ENCODE measurements at regions not wholly inside any gene's neighbourhood (a gene's known extent, or its start where the extent isn't known, plus 50 kb on each side); places are given as distances from the start of the nearest gene placed in this dataset.
A peak's percentile ranks its signal among the peaks of the same experiment; 100 is the strongest.
"Not testable (repeated sequence)": the region's sequence is repeated elsewhere in the genome, so short reads cannot be mapped to it uniquely, and the experiment has no call there.

DNA sequence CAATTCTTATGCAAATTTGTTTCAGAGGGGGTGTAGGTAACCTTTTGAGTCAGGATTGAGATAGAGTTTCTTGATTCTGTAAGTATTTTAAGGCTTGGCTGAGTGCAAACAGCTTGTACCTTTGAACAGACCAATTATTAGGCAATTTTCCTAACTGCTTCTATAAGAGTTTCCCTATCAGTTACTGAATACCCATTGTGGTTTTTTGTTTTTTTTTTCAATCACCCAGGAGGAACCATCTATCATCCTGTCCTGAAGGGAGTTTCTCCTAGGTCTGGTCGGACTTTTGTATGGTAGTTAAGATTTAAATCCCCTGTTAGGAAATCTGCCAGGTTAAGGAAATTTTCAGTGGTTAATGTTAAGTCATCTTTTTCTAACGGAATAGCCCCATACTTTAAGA is 319.4 kb upstream of the SLC39A10 start:
- DNase-seq = no peak

DNA sequence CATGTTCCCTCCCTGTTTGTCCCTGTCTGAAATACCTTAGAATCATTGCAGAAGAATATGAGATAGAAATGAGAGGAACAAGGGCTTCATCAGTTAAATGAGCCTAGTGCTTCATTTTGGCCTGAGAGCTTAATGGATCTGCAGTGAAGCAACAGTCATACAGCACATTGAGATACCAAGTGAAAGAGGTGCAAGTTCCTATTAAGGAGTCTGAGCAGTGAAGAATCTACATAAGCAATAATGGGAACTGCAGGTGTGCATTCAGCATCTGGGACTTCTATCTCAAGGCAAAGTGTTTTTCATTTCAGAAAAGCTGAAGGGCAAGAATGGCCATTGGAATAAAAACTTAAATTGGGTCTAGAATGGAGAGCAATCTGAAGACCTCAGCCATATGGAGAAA is 323.2 kb upstream of the SLC39A10 start:
- no peak for DNase-seq

- no peak for DNase-seq
Measured at GRCh38 chr2:195331966-195332365, 325.1 kb upstream of the SLC39A10 start.

- no peak for DNase-seq
Measured at GRCh38 chr2:195331129-195331528, 325.9 kb upstream of the SLC39A10 start.

DNA sequence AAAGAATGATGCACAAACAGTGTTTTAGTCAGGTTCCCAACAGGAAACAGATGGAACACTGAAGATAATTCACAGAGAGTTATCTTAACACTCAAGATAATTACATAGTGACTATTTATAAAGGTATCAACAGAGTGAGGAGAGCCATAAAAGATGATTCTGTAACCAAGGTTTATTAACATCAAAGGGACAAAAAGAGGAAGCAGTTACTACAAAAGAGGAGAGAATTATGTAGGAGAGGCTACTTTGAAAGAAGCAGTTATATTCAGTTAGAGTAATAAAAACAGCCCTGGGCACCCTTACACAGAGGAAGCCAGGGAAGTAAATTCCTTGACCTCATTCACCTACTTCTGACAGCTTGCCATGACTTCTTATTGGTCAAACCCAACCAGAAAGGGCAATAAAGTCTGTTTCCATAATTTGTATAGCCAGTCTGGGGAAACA is 326.5 kb upstream of the SLC39A10 start:
- no peak for DNase-seq

DNA sequence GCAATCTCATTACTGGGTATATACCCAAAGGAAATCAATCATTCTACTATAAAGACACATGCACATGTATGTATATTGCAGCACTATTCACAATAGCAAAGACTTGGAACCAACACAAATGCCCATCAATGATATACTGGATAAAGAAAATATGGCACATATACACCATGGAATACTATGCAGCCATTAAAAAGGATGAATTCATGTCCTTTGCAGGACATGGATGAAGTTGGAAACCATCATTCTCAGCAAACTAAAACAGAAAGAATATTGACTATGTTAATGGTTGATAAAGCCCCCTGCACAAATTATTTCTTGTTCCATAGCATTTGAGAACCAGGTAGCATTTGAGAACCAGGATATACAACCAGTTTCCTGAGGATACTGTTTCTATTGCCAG is 327.2 kb upstream of the SLC39A10 start:
- not testable (repeated sequence) for DNase-seq

DNA sequence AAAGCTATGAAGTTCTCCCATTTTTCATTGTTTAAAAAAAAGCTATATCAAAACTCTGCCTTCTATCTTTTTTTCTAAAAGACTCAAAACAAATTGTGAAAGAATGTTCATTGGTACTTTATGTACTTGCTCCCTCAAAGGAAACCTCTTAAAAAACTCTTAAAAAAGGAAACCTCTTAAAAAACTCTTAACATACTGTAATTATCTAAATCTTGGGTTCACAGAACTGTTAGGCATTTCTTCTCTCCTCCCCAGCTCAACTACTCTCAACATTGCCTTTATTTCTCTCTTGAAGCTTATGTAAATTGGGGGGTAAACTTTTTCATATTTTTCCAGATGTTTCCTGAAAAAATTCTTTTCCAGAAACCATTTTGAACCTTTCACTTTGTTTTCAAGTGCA is 330.5 kb upstream of the SLC39A10 start:
- no peak for DNase-seq

- no peak for DNase-seq
Measured at GRCh38 chr2:195322324-195322723, 334.7 kb upstream of the SLC39A10 start.

GRCh38 chr2:195320413-195320973 is 336.5 kb upstream of the SLC39A10 start:
- DNase-seq = no peak

DNA sequence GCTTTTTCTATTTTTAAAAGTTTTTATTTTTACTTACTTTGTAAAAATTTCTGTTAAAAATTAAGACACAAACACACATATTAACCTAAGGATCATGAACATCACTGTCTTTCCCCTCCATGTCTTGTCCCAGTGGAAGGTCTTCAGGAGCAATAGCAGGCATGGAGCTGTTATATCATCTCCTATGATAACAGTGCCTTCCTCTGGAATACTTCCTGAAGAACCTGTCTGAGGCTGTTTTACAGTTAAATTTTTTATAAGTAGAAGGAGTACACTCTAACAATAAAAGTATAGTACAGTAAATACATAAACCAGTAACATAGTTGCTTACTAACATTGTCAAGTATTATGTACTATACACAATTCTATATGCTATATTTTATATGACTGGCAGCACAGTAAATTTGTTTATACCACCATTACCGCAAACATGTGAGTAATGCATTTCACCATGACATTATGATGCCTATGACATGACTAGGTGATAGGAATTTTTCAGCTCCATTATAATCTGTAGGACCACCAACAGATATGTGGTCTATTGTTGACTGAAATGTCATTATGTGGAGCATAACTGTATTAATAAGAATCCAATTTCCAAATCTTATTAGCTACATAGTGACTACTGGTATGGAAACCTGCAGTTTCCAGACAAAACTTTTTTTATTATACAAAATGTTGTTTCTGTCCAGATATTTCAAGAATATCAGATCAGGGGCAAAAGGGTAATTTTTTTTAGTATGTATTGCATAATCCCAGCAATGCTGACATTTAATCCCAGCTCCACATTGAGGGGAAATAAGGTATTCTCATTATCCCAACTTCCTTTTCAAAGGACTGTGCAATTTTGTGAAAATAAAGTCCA is 337.2 kb upstream of the SLC39A10 start:
- no peak for DNase-seq

DNA sequence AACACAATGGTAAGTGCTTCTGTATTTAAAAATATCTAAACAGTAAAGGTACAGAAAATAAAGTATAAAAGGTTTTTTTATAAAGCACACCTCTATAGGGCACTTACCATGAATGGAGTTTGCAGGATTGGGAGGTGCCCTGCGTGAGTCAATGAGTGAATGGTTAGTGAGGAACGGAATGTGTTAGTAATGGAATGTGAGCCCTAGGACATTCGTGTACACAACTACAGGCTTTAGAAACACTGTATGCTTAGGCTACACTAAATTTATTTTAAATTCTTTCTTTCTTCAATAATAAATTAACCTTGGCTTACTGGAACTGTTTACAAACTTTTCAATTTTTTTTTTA is 337.9 kb upstream of the SLC39A10 start:
- no peak for DNase-seq

GRCh38 chr2:195318440-195319111 is 338.4 kb upstream of the SLC39A10 start:
- DNase-seq = peak; percentile 58

DNA sequence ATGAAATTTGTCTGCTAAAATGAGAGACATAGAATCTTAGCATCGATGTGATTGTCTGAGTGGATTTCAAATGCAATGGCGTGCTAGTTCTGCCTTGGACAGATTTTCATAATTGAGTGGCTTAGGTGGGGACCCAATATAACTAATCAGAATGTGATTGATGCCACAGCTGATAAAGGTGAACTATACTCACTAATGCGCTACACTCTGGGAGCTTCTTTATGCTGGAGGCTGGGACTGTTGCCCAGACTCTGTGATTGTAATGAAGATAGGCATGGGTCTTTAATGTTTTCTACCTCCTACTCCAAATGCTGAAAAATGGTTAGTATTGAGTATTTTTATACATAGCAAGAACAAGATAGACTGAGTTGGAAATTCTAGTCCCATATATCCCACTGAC is 339.5 kb upstream of the SLC39A10 start:
- no peak for DNase-seq

- DNase-seq = no peak
Measured at GRCh38 chr2:195316486-195316885, 340.5 kb upstream of the SLC39A10 start.

DNA sequence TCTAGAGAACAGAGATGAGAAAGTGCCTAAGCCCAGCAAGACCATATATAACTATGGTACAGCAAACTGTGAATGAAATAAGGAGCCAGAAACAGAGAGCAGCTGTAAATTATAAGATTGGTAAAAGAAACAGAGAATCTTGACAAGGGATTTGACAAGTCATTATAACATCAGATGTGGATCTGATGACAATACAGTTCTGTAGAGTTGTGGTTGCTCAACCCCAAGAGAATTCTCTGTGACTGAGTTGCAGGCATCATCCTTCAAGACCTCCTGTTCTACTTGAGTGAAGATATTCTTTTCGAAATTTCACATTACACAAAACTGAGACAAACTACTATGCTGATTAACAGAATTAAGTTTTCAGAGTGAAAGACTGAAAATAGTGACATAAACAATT is 343.1 kb upstream of the SLC39A10 start:
- no peak for DNase-seq

- DNase-seq = no peak
Measured at GRCh38 chr2:195312662-195313061, 344.4 kb upstream of the SLC39A10 start.

DNA sequence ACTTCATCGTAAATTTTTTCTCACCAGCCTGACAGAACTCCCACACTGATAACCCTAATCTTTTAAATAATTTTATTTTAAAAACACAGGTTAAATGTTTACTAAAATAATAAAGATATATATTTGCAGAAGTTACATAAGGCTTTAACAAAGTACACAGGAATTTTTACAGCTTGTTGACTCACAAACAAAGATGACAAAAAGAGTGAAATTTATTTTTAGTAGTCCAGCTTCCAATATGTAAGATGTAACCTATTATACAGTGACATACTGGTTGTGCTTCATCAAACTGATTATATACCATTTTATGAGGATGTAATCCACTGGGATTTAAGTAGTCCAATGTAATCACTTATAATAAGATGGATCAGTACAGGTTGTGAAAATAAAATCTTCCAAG is 348.9 kb upstream of the SLC39A10 start:
- no peak for DNase-seq

GRCh38 chr2:195307751-195308150 is 349.3 kb upstream of the SLC39A10 start:
- no peak for DNase-seq

GRCh38 chr2:195304310-195304709 is 352.7 kb upstream of the SLC39A10 start:
- no peak for DNase-seq

DNA sequence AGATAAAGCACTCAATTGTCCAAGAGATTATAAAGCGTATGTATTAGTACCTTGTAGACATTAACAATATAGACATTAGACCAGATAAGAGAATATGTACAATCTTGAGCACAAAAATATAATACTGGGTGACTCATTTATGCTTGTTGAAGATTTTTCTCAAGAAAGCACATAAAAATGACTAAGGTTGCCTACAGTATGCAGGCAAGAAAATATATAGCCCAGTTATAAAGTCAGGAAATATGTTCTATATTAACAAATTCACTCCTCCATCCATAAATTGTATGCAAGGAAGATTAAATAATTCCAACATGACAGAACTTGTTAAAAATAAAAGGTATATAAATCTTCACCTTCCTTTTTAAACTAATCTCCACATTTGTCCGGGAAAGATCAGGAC is 356.4 kb upstream of the SLC39A10 start:
- DNase-seq = no peak

GRCh38 chr2:195299600-195299999 is 357.4 kb upstream of the SLC39A10 start:
- no peak for DNase-seq

DNA sequence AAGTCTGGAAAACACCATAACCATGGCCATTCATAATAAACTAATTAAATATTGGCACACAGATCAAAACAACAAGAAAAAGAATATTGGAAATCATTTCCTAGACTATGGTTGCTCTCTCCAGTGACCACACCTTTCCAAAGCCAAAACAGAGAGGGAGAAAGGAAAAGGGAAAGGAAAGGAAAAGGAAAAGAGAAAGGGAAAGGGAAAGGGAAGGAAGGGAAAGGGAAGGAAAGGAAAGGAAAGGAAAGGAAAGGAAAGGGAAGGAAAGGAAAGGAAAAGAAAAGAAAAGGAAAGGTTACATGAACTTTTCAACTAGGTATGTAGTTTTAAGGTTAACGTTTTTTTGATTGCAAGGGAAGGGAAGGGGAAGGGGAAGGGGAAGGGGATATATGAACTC is 360.5 kb upstream of the SLC39A10 start:
- DNase-seq = no peak

DNA sequence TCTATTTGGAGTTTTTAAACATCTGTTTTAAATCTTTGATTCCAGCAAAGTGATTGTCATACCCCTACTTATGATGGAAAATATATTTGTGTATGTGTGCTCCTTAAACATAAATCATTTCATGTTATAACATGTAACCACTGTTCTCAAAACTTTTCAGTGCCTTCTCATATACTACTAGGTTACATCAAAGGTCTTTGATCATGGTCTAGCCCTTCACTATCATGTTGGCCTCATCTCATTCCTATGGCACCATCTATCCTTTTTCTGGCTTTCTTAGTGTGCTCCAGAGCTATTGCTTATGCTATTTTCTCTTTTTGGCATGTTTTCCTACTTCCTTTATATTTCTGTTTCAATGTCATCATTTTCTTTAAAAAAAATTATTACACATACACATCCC is 367.9 kb upstream of the SLC39A10 start:
- DNase-seq = no peak

DNA sequence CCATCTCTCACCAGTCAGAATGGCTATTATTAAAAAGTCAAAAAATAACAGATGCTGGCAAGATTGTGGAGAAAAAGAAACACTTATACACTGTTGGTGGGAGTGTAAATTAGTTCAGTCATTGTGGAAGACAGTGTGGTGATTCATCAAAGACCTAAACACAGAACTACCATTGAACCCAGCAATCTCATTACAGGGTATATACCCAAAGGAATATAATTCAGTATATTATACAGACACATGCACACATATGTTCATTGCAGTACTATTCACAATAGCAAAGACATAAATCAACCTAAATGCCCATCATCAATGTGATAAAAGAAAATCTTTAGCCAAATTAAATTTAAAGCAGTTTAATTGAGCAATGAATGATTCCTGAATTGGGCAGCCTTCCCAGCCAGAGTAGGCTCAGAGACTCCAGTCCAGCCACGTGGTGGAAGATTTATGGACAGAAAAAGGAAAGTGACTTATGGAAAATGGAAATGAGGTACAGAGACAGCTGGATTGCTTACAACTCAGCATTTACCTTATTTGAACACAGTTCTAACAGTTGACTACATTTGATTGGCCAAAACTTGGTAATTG is 377.1 kb upstream of the SLC39A10 start:
- no peak for DNase-seq
